ENCODE measurements at regions not wholly inside any gene's neighbourhood (a gene's known extent, or its start where the extent isn't known, plus 50 kb on each side); places are given as distances from the start of the nearest gene placed in this dataset.
"Not testable (repeated sequence)": the region's sequence is repeated elsewhere in the genome, so short reads cannot be mapped to it uniquely, and the experiment has no call there.

GRCh38 chr7:85249787-85250186 lies 62.9 kb upstream of the SEMA3D start:
- not testable (repeated sequence) for TF ChIP-seq CTCF (IDR thresholded peaks at IDR 0.05 in 2 of 3, conservative IDR thresholded peaks at IDR 0.05 in 1 of 3; ENCODE audit: borderline replicate concordance in 1 of 3, insufficient read depth in 1 of 3, low read depth in 2 of 3, low read length in 2 of 3); MAX (IDR thresholded peaks at IDR 0.05); EZH2 (IDR thresholded peaks at IDR 0.05); POLR2A (IDR thresholded peaks at IDR 0.05; ENCODE audit: borderline replicate concordance, extremely low read depth, insufficient read depth, insufficient read length); CEBPB (IDR thresholded peaks at IDR 0.05; ENCODE audit: low read depth); SRF (IDR thresholded peaks at IDR 0.05; ENCODE audit: low read depth); POLR2AphosphoS5 (IDR thresholded peaks at IDR 0.05; ENCODE audit: low read depth, low read length); SIN3A (IDR thresholded peaks at IDR 0.05; ENCODE audit: low read depth); REST (IDR thresholded peaks at IDR 0.05; ENCODE audit: low read depth)
